Cardiac muscle cell (in vitro differentiated cells and primary cell): ENCODE measurements at regions not wholly inside any gene's neighbourhood (a gene's known extent, or its start where the extent isn't known, plus 50 kb on each side); places are given as distances from the start of the nearest gene placed in this dataset.

Experiments used
- DNase-seq, 2 donors: peaks; one replicate each; pipeline versions ENCODE4 v3.0.0 to v3.0.0-alpha.2; 2010 to 2017; ENCODE audit warnings: low read depth in 1 of 2, low spot score in 1 of 2
- H3K27ac ChIP-seq: fragments of 200-600 bp; sonication (generic); 2 replicates; pipeline ENCODE4 v1.5.1; 2016
- H3K27me3 ChIP-seq: fragments of 200-600 bp; sonication (generic); 2 replicates; pipeline ENCODE4 v1.6.0; 2016; ENCODE audit warnings: control low read depth
- H3K36me3 ChIP-seq: fragments of 200-600 bp; sonication (generic); 2 replicates; pipeline ENCODE4 v1.5.1; 2016; ENCODE audit warnings: control low read depth
- H3K4me1 ChIP-seq: fragments of 200-600 bp; sonication (generic); 2 replicates; pipeline ENCODE4 v1.8.1; 2017; ENCODE audit warnings: low read depth, mild to moderate bottlenecking, mixed run types
- H3K4me3 ChIP-seq: fragments of 200-600 bp; sonication (generic); 2 replicates; pipeline ENCODE4 v1.5.1; 2016; ENCODE audit warnings: mild to moderate bottlenecking
- H3K9me3 ChIP-seq: fragments of 200-600 bp; sonication (generic); 2 replicates; pipeline ENCODE4 v1.5.1; 2017; ENCODE audit warnings: low read depth, mild to moderate bottlenecking, control low read depth
- CTCF ChIP-seq: IDR thresholded peaks from 2 replicates; pipeline ENCODE4 v1.5.1; 2012; ENCODE audit warnings: low read depth, mild to moderate bottlenecking, low read length

- no peaks in the 10 kb centered on the region for H3K4me1 ChIP-seq
- H3K36me3 ChIP-seq: no peaks in the 10 kb centered on the region
- H3K27me3 ChIP-seq: no peaks in the 10 kb centered on the region
- DNase-seq: peak in 1 of 2 donors; percentile 94
- no peaks in the 10 kb centered on the region for H3K9me3 ChIP-seq
- H3K4me3 ChIP-seq: no peak overlapping the region
- H3K27ac ChIP-seq: no peak overlapping the region
- no peak for TF ChIP-seq CTCF
Observed at GRCh38 chr7:17600340-17600752, 301.9 kb downstream of the AHR start.

- no peak for DNase-seq
- TF ChIP-seq CTCF: no peak
- no peaks in the 10 kb centered on the region for H3K36me3 ChIP-seq
- H3K27ac ChIP-seq: no peak overlapping the region
- H3K9me3 ChIP-seq: no peaks in the 10 kb centered on the region
- H3K27me3 ChIP-seq: no peaks in the 10 kb centered on the region
- no peak overlapping the region for H3K4me3 ChIP-seq
- H3K4me1 ChIP-seq: no peaks in the 10 kb centered on the region
Observed at GRCh38 chr7:17601921-17602320, 303.5 kb downstream of the AHR start.

- no peak for TF ChIP-seq CTCF
- DNase-seq: peak in 1 of 2 donors; percentile 70
- Histone ChIP-seq H3K9me3 (no peaks in the 10 kb centered on the region), H3K36me3 (no peaks in the 10 kb centered on the region), H3K27me3 (no peaks in the 10 kb centered on the region), H3K4me3 (no peak overlapping the region), H3K27ac (no peak overlapping the region), H3K4me1 (no peaks in the 10 kb centered on the region)
Observed at GRCh38 chr7:17608114-17608833, 309.8 kb downstream of the AHR start.

GRCh38 chr7:17611611-17612010, 313.2 kb downstream of the AHR start:
- Histone ChIP-seq H3K4me3 (no peak overlapping the region), H3K27ac (no peak overlapping the region), H3K36me3 (no peaks in the 10 kb centered on the region), H3K27me3 (no peaks in the 10 kb centered on the region), H3K4me1 (no peaks in the 10 kb centered on the region), H3K9me3 (no peaks in the 10 kb centered on the region)
- TF ChIP-seq CTCF: no peak
- DNase-seq: peak in 1 of 2 donors; percentile 45

- no peaks in the 10 kb centered on the region for H3K9me3 ChIP-seq
- no peak for DNase-seq
- H3K4me1 ChIP-seq: no peaks in the 10 kb centered on the region
- H3K36me3 ChIP-seq: no peaks in the 10 kb centered on the region
- no peak for TF ChIP-seq CTCF
- H3K27ac ChIP-seq: no peak overlapping the region
- no peak overlapping the region for H3K4me3 ChIP-seq
- H3K27me3 ChIP-seq: no peaks in the 10 kb centered on the region
Observed at GRCh38 chr7:17613338-17614041, 315.0 kb downstream of the AHR start.
